Trophoblast cell (in vitro differentiated cells and primary cell): ENCODE measurements at regions not wholly inside any gene's neighbourhood (a gene's known extent, or its start where the extent isn't known, plus 50 kb on each side); places are given as distances from the start of the nearest gene placed in this dataset.

Source experiments
- DNase-seq, 2 donors: peaks; one replicate each; pipeline ENCODE4 v3.0.0-alpha.2; 2016
- H2AFZ ChIP-seq: 2 replicates; pipeline ENCODE4 v1.6.1; 2013; ENCODE audit warnings: low read length, moderate library complexity, mild to moderate bottlenecking; ENCODE audit not compliant: insufficient read depth, poor library complexity
- H2AK5ac ChIP-seq: 2 replicates; pipeline ENCODE4 v1.6.1; 2013; ENCODE audit warnings: mild to moderate bottlenecking, low read length
- H2BK120ac ChIP-seq: 2 replicates; pipeline ENCODE4 v1.6.1; 2013; ENCODE audit warnings: low read length, mild to moderate bottlenecking, moderate library complexity; ENCODE audit not compliant: insufficient read depth, poor library complexity
- H2BK12ac ChIP-seq: 2 replicates; pipeline ENCODE4 v1.6.1; 2013; ENCODE audit warnings: mild to moderate bottlenecking, low read length, moderate library complexity
- H2BK5ac ChIP-seq: 2 replicates; pipeline ENCODE4 v1.6.1; 2013; ENCODE audit warnings: low read length, low read depth, moderate library complexity, mild to moderate bottlenecking; ENCODE audit not compliant: poor library complexity
- H3K14ac ChIP-seq: 2 replicates; pipeline ENCODE4 v1.6.1; 2013; ENCODE audit warnings: mild to moderate bottlenecking, low read length
- H3K18ac ChIP-seq: 2 replicates; pipeline ENCODE4 v1.6.1; 2013; ENCODE audit warnings: mild to moderate bottlenecking, low read length
- H3K23ac ChIP-seq: 2 replicates; pipeline ENCODE4 v1.6.1; 2013; ENCODE audit warnings: low read length
- H3K27ac ChIP-seq: 2 replicates; pipeline ENCODE4 v1.5.1; 2013; ENCODE audit warnings: low read depth, mild to moderate bottlenecking, inconsistent platforms, low read length, moderate library complexity
- H3K27me3 ChIP-seq: 2 replicates; pipeline ENCODE4 v1.6.1; 2013; ENCODE audit warnings: inconsistent platforms, mild to moderate bottlenecking, low read length, moderate library complexity; ENCODE audit not compliant: insufficient read depth
- H3K36me3 ChIP-seq, 2 experiments: 1 replicate in 1 of 2; 2 replicates in 1 of 2; pipeline ENCODE4 v1.6.1; 2013; ENCODE audit warnings: low read length in 2 of 2, mild to moderate bottlenecking in 2 of 2, moderate library complexity in 1 of 2; ENCODE audit not compliant: insufficient read depth in 2 of 2, control insufficient read depth in 1 of 2
- H3K4ac ChIP-seq: 2 replicates; pipeline ENCODE4 v1.6.1; 2013; ENCODE audit warnings: low read depth, mild to moderate bottlenecking, low read length, moderate library complexity
- H3K4me1 ChIP-seq, 2 experiments: 1 replicate in 1 of 2; 2 replicates in 1 of 2; pipeline ENCODE4 v1.6.1; 2013; ENCODE audit warnings: low read length in 2 of 2, mild to moderate bottlenecking in 2 of 2, moderate library complexity in 1 of 2; ENCODE audit not compliant: insufficient read depth in 2 of 2, control insufficient read depth in 1 of 2
- H3K4me2 ChIP-seq: 2 replicates; pipeline ENCODE4 v1.6.1; 2013; ENCODE audit warnings: inconsistent platforms, mild to moderate bottlenecking, low read length, moderate library complexity
- H3K4me3 ChIP-seq: 2 replicates; pipeline ENCODE4 v1.5.1; 2013; ENCODE audit warnings: mild to moderate bottlenecking, low read depth, low read length, inconsistent platforms
- H3K79me1 ChIP-seq: one replicate; pipeline ENCODE4 v1.6.1; 2013; ENCODE audit warnings: low read length
- H3K79me2 ChIP-seq: 2 replicates; pipeline ENCODE4 v1.6.1; 2013; ENCODE audit warnings: low read length, mild to moderate bottlenecking; ENCODE audit not compliant: control insufficient read depth, insufficient read depth, poor library complexity
- H3K9ac ChIP-seq: 2 replicates; pipeline ENCODE4 v1.6.1; 2013; ENCODE audit warnings: mild to moderate bottlenecking, low read length
- H3K9me3 ChIP-seq: 2 replicates; pipeline ENCODE4 v1.6.1; 2013; ENCODE audit warnings: low read depth, mild to moderate bottlenecking, control low read depth, inconsistent platforms, low read length; ENCODE audit not compliant: insufficient read depth
- H4K12ac ChIP-seq: 2 replicates; pipeline ENCODE4 v1.6.1; 2013; ENCODE audit warnings: low read depth, mild to moderate bottlenecking, low read length, moderate library complexity
- H4K8ac ChIP-seq: 2 replicates; pipeline ENCODE4 v1.6.1; 2013; ENCODE audit warnings: low read depth, mild to moderate bottlenecking, low read length, moderate library complexity
- H4K91ac ChIP-seq: one replicate; pipeline ENCODE4 v1.6.1; 2013; ENCODE audit warnings: low read depth, mild to moderate bottlenecking, low read length, moderate library complexity
- WGBS: extraction: QIAGEN DNeasy Blood & Tissue Kit; methylation state at CpG from one replicate; pipeline ENCODE4 v1.1.7; 2013; ENCODE audit warnings: missing lambda C conversion rate; ENCODE audit not compliant: insufficient read length, insufficient coverage; ENCODE audit errors: extremely low coverage; 5-methylcytosine and 5-hydroxymethylcytosine counted together

GRCh38 chr3:192010490-192010889 lies 549.5 kb downstream of the PYDC2 start:
- no peak overlapping the region for H3K4me3 ChIP-seq
- H3K14ac ChIP-seq = no peak overlapping the region
- no peaks in the 10 kb centered on the region for H3K4me1 ChIP-seq
- H3K9me3 ChIP-seq = no peaks in the 10 kb centered on the region
- H4K91ac ChIP-seq = no peak overlapping the region
- no peak overlapping the region for H4K8ac ChIP-seq
- H3K9ac ChIP-seq = no peak overlapping the region
- H2BK5ac ChIP-seq = no peak overlapping the region
- no peak overlapping the region for H4K12ac ChIP-seq
- no peak for DNase-seq
- H3K27ac ChIP-seq = no peak overlapping the region
- no peaks in the 10 kb centered on the region for H3K79me1 ChIP-seq
- no peak overlapping the region for H3K4me2 ChIP-seq
- no peak overlapping the region for H3K23ac ChIP-seq
- no CpG with 5 or more reads among the region's 2 CpGs for WGBS
- no peaks in the 10 kb centered on the region for H3K27me3 ChIP-seq
- H2BK12ac ChIP-seq = no peak overlapping the region
- H3K18ac ChIP-seq = no peak overlapping the region
- H2BK120ac ChIP-seq = no peak overlapping the region
- H3K79me2 ChIP-seq = no peaks in the 10 kb centered on the region
- no peaks in the 10 kb centered on the region for H3K36me3 ChIP-seq
- H3K4ac ChIP-seq = no peak overlapping the region
- H2AK5ac ChIP-seq = no peak overlapping the region
- H2AFZ ChIP-seq = no peak overlapping the region

GRCh38 chr3:192011137-192011536 lies 550.2 kb downstream of the PYDC2 start:
- H3K4me2 ChIP-seq = no peak overlapping the region
- WGBS = no CpG with 5 or more reads among the region's 1 CpG

GRCh38 chr3:192013110-192013509 lies 552.1 kb downstream of the PYDC2 start:
- no peak overlapping the region for H3K27ac ChIP-seq
- 50% methylated on average over 1 of the region's 1 CpG for WGBS
- no peak overlapping the region for H2BK5ac ChIP-seq
- DNase-seq = no peak
- H2BK12ac ChIP-seq = no peak overlapping the region
- H3K18ac ChIP-seq = no peak overlapping the region
- no peaks in the 10 kb centered on the region for H3K4me1 ChIP-seq
- no peak overlapping the region for H2AFZ ChIP-seq
- H2AK5ac ChIP-seq = no peak overlapping the region
- H3K4me3 ChIP-seq = no peak overlapping the region
- no peak overlapping the region for H3K14ac ChIP-seq
- no peak overlapping the region for H3K4me2 ChIP-seq
- no peak overlapping the region for H3K23ac ChIP-seq
- no peaks in the 10 kb centered on the region for H3K27me3 ChIP-seq
- no peaks in the 10 kb centered on the region for H3K9me3 ChIP-seq
- H4K12ac ChIP-seq = no peak overlapping the region
- H3K9ac ChIP-seq = no peak overlapping the region
- no peaks in the 10 kb centered on the region for H3K79me1 ChIP-seq
- H4K91ac ChIP-seq = no peak overlapping the region
- no peak overlapping the region for H2BK120ac ChIP-seq
- no peaks in the 10 kb centered on the region for H3K79me2 ChIP-seq
- no peak overlapping the region for H3K4ac ChIP-seq
- H4K8ac ChIP-seq = no peak overlapping the region
- H3K36me3 ChIP-seq = no peaks in the 10 kb centered on the region

More at GRCh38 chr3:192011137-192011536, 550.2 kb downstream of the PYDC2 start:
- Histone ChIP-seq H3K79me2 (no peaks in the 10 kb centered on the region), H3K4me1 (no peaks in the 10 kb centered on the region), H3K79me1 (no peaks in the 10 kb centered on the region), H4K12ac (no peak overlapping the region), H3K27me3 (no peaks in the 10 kb centered on the region), H2BK5ac (no peak overlapping the region), H3K9me3 (no peaks in the 10 kb centered on the region), H3K14ac (no peak overlapping the region), H2BK120ac (no peak overlapping the region), H3K4me3 (no peak overlapping the region), H3K27ac (no peak overlapping the region), H3K4ac (no peak overlapping the region), H4K91ac (no peak overlapping the region), H4K8ac (no peak overlapping the region), H3K9ac (no peak overlapping the region), H3K18ac (no peak overlapping the region), H2BK12ac (no peak overlapping the region), H2AFZ (no peak overlapping the region), H3K36me3 (no peaks in the 10 kb centered on the region), H2AK5ac (no peak overlapping the region), H3K23ac (no peak overlapping the region)
- DNase-seq = no peak

GRCh38 chr3:192022412-192022811 lies 561.4 kb downstream of the PYDC2 start:
- H3K18ac ChIP-seq = no peak overlapping the region
- DNase-seq = no peak

More at GRCh38 chr3:192022412-192022811, 561.4 kb downstream of the PYDC2 start:
- Histone ChIP-seq H3K4me1 (no peaks in the 10 kb centered on the region), H2BK5ac (no peak overlapping the region), H3K14ac (no peak overlapping the region), H2BK12ac (no peak overlapping the region), H3K36me3 (no peaks in the 10 kb centered on the region), H4K12ac (no peak overlapping the region), H3K9me3 (no peaks in the 10 kb centered on the region), H4K91ac (no peak overlapping the region), H4K8ac (no peak overlapping the region), H3K79me1 (no peaks in the 10 kb centered on the region), H3K4me2 (no peak overlapping the region), H3K4ac (no peak overlapping the region), H3K23ac (no peak overlapping the region), H3K4me3 (no peak overlapping the region), H3K79me2 (no peaks in the 10 kb centered on the region), H2AK5ac (no peak overlapping the region), H2BK120ac (no peak overlapping the region), H3K27me3 (no peaks in the 10 kb centered on the region), H3K9ac (no peak overlapping the region), H3K27ac (no peak overlapping the region), H2AFZ (no peak overlapping the region)
- no CpG with 5 or more reads among the region's 2 CpGs for WGBS
